Esophagus muscularis mucosa (tissue), 4 donors: ENCODE measurements at regions not wholly inside any gene's neighbourhood (a gene's known extent, or its start where the extent isn't known, plus 50 kb on each side); places are given as distances from the start of the nearest gene placed in this dataset.
A peak's percentile ranks its signal among the peaks of the same experiment; 100 is the strongest.
"Not testable (repeated sequence)": the region's sequence is repeated elsewhere in the genome, so short reads cannot be mapped to it uniquely, and the experiment has no call there.

Experiments used
- DNase-seq: peaks from one replicate; pipeline ENCODE4 v3.0.0-alpha.2; 2017; ENCODE audit errors: extremely low spot score
- H3K27ac ChIP-seq, 4 donors: fragments of 200-600 bp; sonication (generic); replicated peaks in 1 of 4; 1 replicate in 3 of 4; 2 replicates in 1 of 4; pipeline ENCODE4 v1.5.1; 2016 to 2019; ENCODE audit warnings: mild to moderate bottlenecking in 1 of 4
- H3K27me3 ChIP-seq, 4 donors: fragments of 200-600 bp; sonication (generic); one replicate each; pipeline versions ENCODE4 v1.5.1 to v1.6.0; 2016 to 2019
- H3K36me3 ChIP-seq, 4 donors: fragments of 200-600 bp; sonication (generic); one replicate each; pipeline ENCODE4 v1.5.1; 2016 to 2019
- H3K4me1 ChIP-seq, 4 donors: fragments of 200-600 bp; sonication (generic); one replicate each; pipeline ENCODE4 v1.5.1; 2016 to 2019
- H3K4me3 ChIP-seq, 4 donors: fragments of 200-600 bp; sonication (generic); 1 replicate in 2 of 4; 2 replicates in 2 of 4; pipeline ENCODE4 v1.5.1; 2016 to 2019; ENCODE audit warnings: mild to moderate bottlenecking in 4 of 4, moderate library complexity in 1 of 4
- H3K9me3 ChIP-seq, 4 donors: fragments of 200-600 bp; sonication (generic); 1 replicate in 3 of 4; 2 replicates in 1 of 4; pipeline ENCODE4 v1.5.1; 2016 to 2019
- EP300 ChIP-seq: sonication (generic); formaldehyde crosslinking; IDR thresholded peaks from one replicate; pipeline ENCODE4 v1.6.1; 2017; ENCODE audit warnings: antibody characterized with exemption
- POLR2A ChIP-seq: fragments of 450-650 bp; IDR thresholded peaks from one replicate; pipeline ENCODE4 v1.6.1; 2017; ENCODE audit warnings: antibody characterized with exemption, moderate library complexity, mild to moderate bottlenecking, low read depth
- POLR2AphosphoS5 ChIP-seq, 2 donors: sonication (generic); formaldehyde crosslinking; IDR thresholded peaks; one replicate each; pipeline ENCODE4 v1.6.1; 2017; ENCODE audit warnings: antibody characterized with exemption in 2 of 2
- WGBS: methylation state at CpG from one replicate; pipeline ENCODE4 v1.1.5; 2018; 5-methylcytosine and 5-hydroxymethylcytosine counted together
- intact Hi-C: fragments of 100-400 bp; cut with DNase I; formaldehyde crosslinking; loops from one replicate; pipeline ENCODE4 v1.15.1; 2023
- TF ChIP-seq, protein P1 (sequence below), 3 experiments: fragments of 200-600 bp in 2 of 3; fragments of 450-650 bp in 1 of 3; sonication (generic) in 2 of 3; IDR thresholded peaks; one replicate each; pipeline ENCODE4 v1.5.1; 2017 to 2019; ENCODE audit warnings: antibody characterized with exemption in 3 of 3, mild to moderate bottlenecking in 2 of 3, moderate library complexity in 1 of 3

DNA sequence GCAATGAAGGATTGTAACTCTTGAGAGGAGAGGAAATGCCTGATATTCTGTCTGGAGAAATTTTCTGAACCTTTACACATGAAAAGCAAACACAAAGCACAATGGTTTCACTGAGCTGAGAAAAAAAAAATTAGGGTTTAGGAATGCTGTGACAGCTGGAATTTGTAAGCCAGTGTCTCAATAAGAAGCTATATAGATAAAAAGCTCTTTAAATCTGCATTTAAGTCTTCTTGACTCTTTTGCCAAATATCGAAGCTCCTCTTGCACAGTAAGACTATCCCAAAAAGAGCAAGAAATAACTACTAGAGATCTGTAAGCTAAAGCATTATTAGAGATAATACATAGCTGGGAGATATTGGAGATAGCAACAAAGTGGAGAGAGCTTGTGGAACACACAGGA, 1334.0 kb upstream of the CITED2 start:
- Histone ChIP-seq H3K36me3 (no peaks in the 10 kb centered on the region), H3K27ac (no peak overlapping the region), H3K27me3 (no peaks in the 10 kb centered on the region), H3K4me1 (no peaks in the 10 kb centered on the region), H3K9me3 (no peaks in the 10 kb centered on the region), H3K4me3 (no peak overlapping the region)
- no peak for TF ChIP-seq POLR2AphosphoS5 (IDR thresholded peaks at IDR 0.05)
- TF ChIP-seq POLR2A = no peak
- TF ChIP-seq EP300 = no peak
- TF ChIP-seq, protein P1, sequence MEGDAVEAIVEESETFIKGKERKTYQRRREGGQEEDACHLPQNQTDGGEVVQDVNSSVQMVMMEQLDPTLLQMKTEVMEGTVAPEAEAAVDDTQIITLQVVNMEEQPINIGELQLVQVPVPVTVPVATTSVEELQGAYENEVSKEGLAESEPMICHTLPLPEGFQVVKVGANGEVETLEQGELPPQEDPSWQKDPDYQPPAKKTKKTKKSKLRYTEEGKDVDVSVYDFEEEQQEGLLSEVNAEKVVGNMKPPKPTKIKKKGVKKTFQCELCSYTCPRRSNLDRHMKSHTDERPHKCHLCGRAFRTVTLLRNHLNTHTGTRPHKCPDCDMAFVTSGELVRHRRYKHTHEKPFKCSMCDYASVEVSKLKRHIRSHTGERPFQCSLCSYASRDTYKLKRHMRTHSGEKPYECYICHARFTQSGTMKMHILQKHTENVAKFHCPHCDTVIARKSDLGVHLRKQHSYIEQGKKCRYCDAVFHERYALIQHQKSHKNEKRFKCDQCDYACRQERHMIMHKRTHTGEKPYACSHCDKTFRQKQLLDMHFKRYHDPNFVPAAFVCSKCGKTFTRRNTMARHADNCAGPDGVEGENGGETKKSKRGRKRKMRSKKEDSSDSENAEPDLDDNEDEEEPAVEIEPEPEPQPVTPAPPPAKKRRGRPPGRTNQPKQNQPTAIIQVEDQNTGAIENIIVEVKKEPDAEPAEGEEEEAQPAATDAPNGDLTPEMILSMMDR (IDR thresholded peaks at IDR 0.05) = no peak
- intact Hi-C loops = no loop called here
- no peak for DNase-seq
- WGBS = 43% methylated on average over 1 of the region's 1 CpG

DNA sequence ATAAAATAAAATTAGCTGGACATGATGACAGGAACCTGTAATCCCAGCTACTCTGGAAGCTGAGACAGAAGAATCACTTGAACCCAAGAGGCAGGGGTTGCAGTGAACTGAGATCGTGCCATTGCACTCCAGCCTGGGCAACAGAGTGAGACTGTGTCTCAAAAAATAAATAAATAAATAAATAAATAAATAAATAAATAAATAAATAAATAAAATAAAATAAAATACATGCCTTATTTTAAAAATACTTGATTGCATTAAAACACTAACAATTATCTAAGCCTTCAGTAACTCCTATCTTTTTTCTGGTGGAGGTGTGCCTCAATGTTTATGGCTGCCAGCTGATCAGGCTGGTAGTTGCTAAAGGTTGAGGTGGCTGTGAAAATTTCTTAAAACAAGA, 1329.6 kb upstream of the CITED2 start:
- H3K4me3 ChIP-seq, H3K9me3 ChIP-seq, H3K27me3 ChIP-seq, DNase-seq, H3K4me1 ChIP-seq, H3K27ac ChIP-seq, intact Hi-C loops, H3K36me3 ChIP-seq: not testable (repeated sequence)
- WGBS = 95% methylated on average over 1 of the region's 1 CpG

DNA sequence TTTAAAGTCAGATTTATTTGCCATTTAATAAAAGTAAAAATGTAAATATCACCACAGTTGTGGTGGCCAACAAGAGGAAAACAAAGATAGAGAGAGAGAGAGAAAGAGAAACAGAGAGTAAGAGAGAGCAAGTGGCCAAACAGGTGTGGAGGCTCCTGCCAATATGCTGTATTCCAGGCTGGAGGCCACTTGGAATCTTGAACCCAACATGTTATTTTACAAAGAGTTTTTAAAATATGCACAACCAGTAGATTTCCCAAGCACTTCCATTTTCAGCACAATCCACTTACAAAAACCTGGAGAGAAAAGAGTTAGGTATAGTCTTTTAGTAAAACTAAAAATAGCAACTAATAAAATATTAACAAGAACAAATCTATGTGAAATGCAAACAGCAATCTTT, 1323.1 kb upstream of the CITED2 start:
- H3K36me3 ChIP-seq = no peaks in the 10 kb centered on the region
- TF ChIP-seq POLR2AphosphoS5 (IDR thresholded peaks at IDR 0.05) (no peak), POLR2A (no peak), EP300 (no peak)
- TF ChIP-seq, protein P1 (IDR thresholded peaks at IDR 0.05) = no peak
- no peak for DNase-seq
- H3K27ac ChIP-seq = no peak overlapping the region
- no peak overlapping the region for H3K4me3 ChIP-seq
- no peaks in the 10 kb centered on the region for H3K27me3 ChIP-seq
- intact Hi-C loops = no loop called here
- H3K4me1 ChIP-seq = no peaks in the 10 kb centered on the region
- peaks cover 0 to 17% (median 3%) of the 10 kb centered on the region in 4 donors for H3K9me3 ChIP-seq

DNA sequence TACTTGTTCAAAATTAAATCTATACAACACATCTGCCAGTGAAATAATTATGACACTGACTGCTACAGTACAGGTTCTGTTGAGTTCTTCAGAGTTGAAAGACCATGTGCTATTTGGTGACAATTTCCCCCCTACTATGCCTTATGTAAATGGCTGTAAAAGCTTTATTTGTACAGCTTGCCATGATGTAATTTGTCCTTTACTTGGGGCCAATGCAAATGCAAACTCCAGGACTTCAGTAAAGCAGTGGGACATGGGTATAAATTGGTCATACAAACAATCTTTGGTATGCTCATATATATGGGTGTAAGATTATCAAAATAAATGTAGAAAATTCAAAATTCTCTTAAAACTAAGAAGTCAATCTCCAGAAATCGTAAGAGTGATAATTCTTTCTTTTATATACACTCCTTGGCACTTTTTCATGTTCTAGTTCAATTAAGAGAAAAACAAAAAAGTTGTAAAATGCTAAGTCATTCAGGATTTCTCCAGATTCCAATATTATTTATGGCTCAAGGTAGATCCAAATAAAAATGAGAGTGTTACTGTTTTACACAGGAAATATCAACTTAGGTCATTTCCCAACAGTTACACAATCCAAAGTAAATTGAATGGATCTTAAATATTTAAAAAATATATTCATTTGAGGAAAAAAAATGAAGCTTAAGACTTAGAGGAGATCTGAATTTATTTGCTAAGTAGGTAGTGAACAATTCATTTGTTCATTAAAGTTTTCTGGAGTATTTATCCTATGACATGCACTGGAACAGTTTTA, 1310.5 kb upstream of the CITED2 start:
- Histone ChIP-seq H3K27me3 (no peaks in the 10 kb centered on the region), H3K4me3 (no peak overlapping the region), H3K36me3 (no peaks in the 10 kb centered on the region), H3K4me1 (no peaks in the 10 kb centered on the region), H3K9me3 (no peaks in the 10 kb centered on the region), H3K27ac (no peak overlapping the region)
- TF ChIP-seq EP300 (no peak), POLR2A (no peak)
- no peak for DNase-seq
- WGBS = 87% methylated on average over 1 of the region's 1 CpG
- intact Hi-C loops = no loop called here

DNA sequence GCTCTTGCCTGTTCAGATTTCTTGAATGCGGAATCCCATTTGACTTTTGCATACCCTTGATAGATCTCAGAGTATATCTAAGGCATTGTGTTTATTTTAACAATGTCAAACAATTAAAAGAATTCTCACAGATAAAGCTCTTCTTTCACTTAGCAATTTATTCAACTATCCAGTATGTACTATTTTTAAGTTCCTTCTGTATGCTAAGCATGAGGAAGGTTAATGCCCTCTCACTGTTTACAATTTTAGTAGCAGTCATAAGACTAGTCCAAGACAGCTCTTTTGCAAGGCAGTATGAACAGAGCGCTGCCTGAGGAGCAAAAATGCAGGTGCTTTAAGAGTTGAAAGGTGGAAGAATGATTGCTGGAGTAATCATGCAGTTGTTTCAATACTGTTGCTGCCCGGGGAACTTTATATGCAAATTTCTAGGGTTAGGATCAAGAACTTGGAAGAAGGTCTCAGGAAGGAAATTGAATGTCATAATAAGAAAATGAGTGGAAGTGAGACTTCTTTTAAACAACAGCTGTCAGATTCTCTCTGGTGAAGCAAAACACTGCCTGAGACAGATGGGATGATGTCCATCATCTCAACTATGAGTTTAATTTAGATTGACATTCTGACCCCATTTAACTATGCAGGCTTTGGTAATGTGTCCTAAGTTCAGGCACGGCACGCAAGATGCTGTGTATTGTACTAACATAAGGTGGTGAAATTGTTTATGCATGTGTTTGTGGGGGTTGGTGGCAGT, 1303.5 kb upstream of the CITED2 start:
- no peaks in the 10 kb centered on the region for H3K9me3 ChIP-seq
- DNase-seq = no peak
- H3K4me1 ChIP-seq = peaks cover 3 to 15% (median 9%) of the 10 kb centered on the region in 4 donors
- H3K36me3 ChIP-seq = no peaks in the 10 kb centered on the region
- TF ChIP-seq EP300 = no peak
- peak in 1 of 2 donors; percentile 9 for TF ChIP-seq POLR2AphosphoS5 (IDR thresholded peaks at IDR 0.05)
- TF ChIP-seq, protein P1 (IDR thresholded peaks at IDR 0.05) = no peak
- peak overlapping the region in 2 of 4 donors; percentile 5 to 35 for H3K27ac ChIP-seq
- intact Hi-C loops = no loop called here
- H3K27me3 ChIP-seq = no peaks in the 10 kb centered on the region
- 33% methylated on average over 5 of the region's 5 CpGs for WGBS
- H3K4me3 ChIP-seq = no peak overlapping the region
